HepG2 (cell line): ENCODE measurements at regions not wholly inside any gene's neighbourhood (a gene's known extent, or its start where the extent isn't known, plus 50 kb on each side); places are given as distances from the start of the nearest gene placed in this dataset.

Experiments used
- ATAC-seq: fragments of 200-7000 bp; cut with Tn5 transposase; 3 replicates; pipeline ENCODE4 v1.9.1; 2020; ENCODE audit warnings: mild to moderate bottlenecking, moderate library complexity
- BruUV-seq: library from RNA; stranded (reverse); fragments of 400-500 nt; replicated peaks from 2 replicates; lab custom pipeline; 2021; lab: Mats Ljungman, UMichigan
- CTCF ChIA-PET: fragments of 300-600 bp; formaldehyde crosslinking; extraction: SDS; loops from one replicate; lab custom pipeline; 2021; ENCODE audit warnings: low total read pairs, inconsistent platforms, low intra/inter-chr PET ratio; lab: Yijun Ruan, JAX
- POLR2A ChIA-PET: fragments of 350-600 bp; sonication (Branson Sonifier 250); formaldehyde crosslinking; loops from one replicate; lab custom pipeline; 2020; ENCODE audit warnings: antibody characterized with exemption, inconsistent platforms; lab: Yijun Ruan, JAX
- DNase-seq: peaks from one replicate; pipeline ENCODE4 v3.0.0-alpha.2; 2015; ENCODE audit warnings: low spot score
- FAIRE-seq: peaks from 3 replicates; lab custom pipeline; 2011; peaks lifted over from hg19 to GRCh38; lab: Jason Lieb, UNC
- H2AFZ ChIP-seq: one replicate; pipeline ENCODE4 v1.6.1; 2011; ENCODE audit warnings: low read length, inconsistent platforms
- H3K27ac ChIP-seq: fragments of 300-600 bp; 3 replicates; pipeline ENCODE4 v1.8.0; 2011; ENCODE audit warnings: mixed run types, mild to moderate bottlenecking, mixed read lengths, low read length, inconsistent platforms; ENCODE audit not compliant: insufficient read depth; ENCODE audit errors: extremely low read length
- H3K27me3 ChIP-seq, 2 experiments: fragments of 200-600 bp in 1 of 2; 2 replicates in 1 of 2; 3 replicates in 1 of 2; pipeline versions ENCODE4 v1.6.0 to v1.8.0; 2011; ENCODE audit warnings: low read length in 2 of 2, mild to moderate bottlenecking in 2 of 2, moderate library complexity in 2 of 2, inconsistent platforms in 1 of 2; ENCODE audit not compliant: insufficient read depth in 2 of 2, control insufficient read depth in 1 of 2
- H3K36me3 ChIP-seq, 2 experiments: fragments of 200-600 bp in 1 of 2; replicated peaks in 1 of 2; 2 replicates in 1 of 2; 3 replicates in 1 of 2; pipeline versions ENCODE4 v1.5.1 to v1.8.0; 2011; ENCODE audit warnings: low read length in 2 of 2, inconsistent platforms in 1 of 2; ENCODE audit not compliant: insufficient read depth in 2 of 2, control insufficient read depth in 1 of 2
- H3K4me1 ChIP-seq: 2 replicates; pipeline ENCODE4 v1.5.1; 2012; ENCODE audit warnings: low read length, inconsistent platforms; ENCODE audit not compliant: insufficient read depth
- H3K4me2 ChIP-seq: 2 replicates; pipeline ENCODE4 v1.6.0; 2011; ENCODE audit warnings: low read depth, low read length, inconsistent platforms
- H3K4me3 ChIP-seq, 3 experiments: fragments of 200-600 bp in 1 of 3; sonication (generic), shearing (Covaris generic) in 1 of 3; replicated peaks in 1 of 3; 2 replicates each; pipeline ENCODE4 v1.5.1; 2011 to 2016; ENCODE audit warnings: low read length in 3 of 3, inconsistent platforms in 2 of 3, low read depth in 2 of 3, mild to moderate bottlenecking in 2 of 3, control low read depth in 1 of 3, mixed read lengths in 1 of 3; ENCODE audit not compliant: insufficient read depth in 1 of 3
- H3K79me2 ChIP-seq: one replicate; pipeline ENCODE4 v1.6.1; 2011; ENCODE audit warnings: low read length, inconsistent platforms; ENCODE audit not compliant: insufficient read depth
- H3K9ac ChIP-seq: 2 replicates; pipeline ENCODE4 v1.6.0; 2011; ENCODE audit warnings: mild to moderate bottlenecking, low read depth, low read length, inconsistent platforms; ENCODE audit not compliant: insufficient read depth
- H3K9me3 ChIP-seq: 2 replicates; pipeline ENCODE4 v1.5.1; 2012; ENCODE audit warnings: mild to moderate bottlenecking, low read length
- H4K20me1 ChIP-seq: 2 replicates; pipeline ENCODE4 v1.6.0; 2011; ENCODE audit warnings: inconsistent platforms, mild to moderate bottlenecking, low read length, moderate library complexity; ENCODE audit not compliant: insufficient read depth
- SIX1 ChIP-seq: sonication (generic); formaldehyde crosslinking; IDR thresholded peaks from 2 replicates; pipeline ENCODE4 v1.4.0; 2020; ENCODE audit warnings: missing genetic modification reagents, borderline replicate concordance
- SUZ12 ChIP-seq: fragments of 150-350 bp; IDR thresholded peaks from 2 replicates; pipeline ENCODE4 v1.6.1; 2014; ENCODE audit warnings: low read depth, low read length
- ZNF143 ChIP-seq: sonication (generic); formaldehyde crosslinking; IDR thresholded peaks from 2 replicates; pipeline ENCODE4 v1.4.0; 2020; ENCODE audit warnings: missing genetic modification reagents
- WGBS: methylation state at CpG from one replicate; pipeline ENCODE4 v1.1.6; 2017; ENCODE audit warnings: low lambda C conversion rate; 5-methylcytosine and 5-hydroxymethylcytosine counted together
- in situ Hi-C: cut with HindIII; loops from 2 replicates; pipeline ENCODE4 v1.10.0; 2017; ENCODE audit warnings: low pct_unique_long_range_greater_than_20kb; ENCODE audit not compliant: extremely low pct_ligation_motif_present
- intact Hi-C: fragments of 100-400 bp; cut with micrococcal nuclease; formaldehyde crosslinking; loops from one replicate; pipeline ENCODE4 v1.10.0; 2022; ENCODE audit not compliant: unreplicated experiment
- TF ChIP-seq, protein P1 (sequence below): sonication (generic); formaldehyde crosslinking; IDR thresholded peaks from 2 replicates; pipeline ENCODE4 v1.4.0; 2020; ENCODE audit warnings: missing genetic modification reagents, borderline replicate concordance

GRCh38 chr3:34283751-34284150 lies 485.3 kb downstream of the PDCD6IP start (continued):
- TF ChIP-seq, protein P1, sequence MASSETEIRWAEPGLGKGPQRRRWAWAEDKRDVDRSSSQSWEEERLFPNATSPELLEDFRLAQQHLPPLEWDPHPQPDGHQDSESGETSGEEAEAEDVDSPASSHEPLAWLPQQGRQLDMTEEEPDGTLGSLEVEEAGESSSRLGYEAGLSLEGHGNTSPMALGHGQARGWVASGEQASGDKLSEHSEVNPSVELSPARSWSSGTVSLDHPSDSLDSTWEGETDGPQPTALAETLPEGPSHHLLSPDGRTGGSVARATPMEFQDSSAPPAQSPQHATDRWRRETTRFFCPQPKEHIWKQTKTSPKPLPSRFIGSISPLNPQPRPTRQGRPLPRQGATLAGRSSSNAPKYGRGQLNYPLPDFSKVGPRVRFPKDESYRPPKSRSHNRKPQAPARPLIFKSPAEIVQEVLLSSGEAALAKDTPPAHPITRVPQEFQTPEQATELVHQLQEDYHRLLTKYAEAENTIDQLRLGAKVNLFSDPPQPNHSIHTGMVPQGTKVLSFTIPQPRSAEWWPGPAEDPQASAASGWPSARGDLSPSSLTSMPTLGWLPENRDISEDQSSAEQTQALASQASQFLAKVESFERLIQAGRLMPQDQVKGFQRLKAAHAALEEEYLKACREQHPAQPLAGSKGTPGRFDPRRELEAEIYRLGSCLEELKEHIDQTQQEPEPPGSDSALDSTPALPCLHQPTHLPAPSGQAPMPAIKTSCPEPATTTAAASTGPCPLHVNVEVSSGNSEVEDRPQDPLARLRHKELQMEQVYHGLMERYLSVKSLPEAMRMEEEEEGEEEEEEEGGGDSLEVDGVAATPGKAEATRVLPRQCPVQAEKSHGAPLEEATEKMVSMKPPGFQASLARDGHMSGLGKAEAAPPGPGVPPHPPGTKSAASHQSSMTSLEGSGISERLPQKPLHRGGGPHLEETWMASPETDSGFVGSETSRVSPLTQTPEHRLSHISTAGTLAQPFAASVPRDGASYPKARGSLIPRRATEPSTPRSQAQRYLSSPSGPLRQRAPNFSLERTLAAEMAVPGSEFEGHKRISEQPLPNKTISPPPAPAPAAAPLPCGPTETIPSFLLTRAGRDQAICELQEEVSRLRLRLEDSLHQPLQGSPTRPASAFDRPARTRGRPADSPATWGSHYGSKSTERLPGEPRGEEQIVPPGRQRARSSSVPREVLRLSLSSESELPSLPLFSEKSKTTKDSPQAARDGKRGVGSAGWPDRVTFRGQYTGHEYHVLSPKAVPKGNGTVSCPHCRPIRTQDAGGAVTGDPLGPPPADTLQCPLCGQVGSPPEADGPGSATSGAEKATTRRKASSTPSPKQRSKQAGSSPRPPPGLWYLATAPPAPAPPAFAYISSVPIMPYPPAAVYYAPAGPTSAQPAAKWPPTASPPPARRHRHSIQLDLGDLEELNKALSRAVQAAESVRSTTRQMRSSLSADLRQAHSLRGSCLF (CRISPR knock-in tag): no peak
- no peak for TF ChIP-seq SIX1

DNA sequence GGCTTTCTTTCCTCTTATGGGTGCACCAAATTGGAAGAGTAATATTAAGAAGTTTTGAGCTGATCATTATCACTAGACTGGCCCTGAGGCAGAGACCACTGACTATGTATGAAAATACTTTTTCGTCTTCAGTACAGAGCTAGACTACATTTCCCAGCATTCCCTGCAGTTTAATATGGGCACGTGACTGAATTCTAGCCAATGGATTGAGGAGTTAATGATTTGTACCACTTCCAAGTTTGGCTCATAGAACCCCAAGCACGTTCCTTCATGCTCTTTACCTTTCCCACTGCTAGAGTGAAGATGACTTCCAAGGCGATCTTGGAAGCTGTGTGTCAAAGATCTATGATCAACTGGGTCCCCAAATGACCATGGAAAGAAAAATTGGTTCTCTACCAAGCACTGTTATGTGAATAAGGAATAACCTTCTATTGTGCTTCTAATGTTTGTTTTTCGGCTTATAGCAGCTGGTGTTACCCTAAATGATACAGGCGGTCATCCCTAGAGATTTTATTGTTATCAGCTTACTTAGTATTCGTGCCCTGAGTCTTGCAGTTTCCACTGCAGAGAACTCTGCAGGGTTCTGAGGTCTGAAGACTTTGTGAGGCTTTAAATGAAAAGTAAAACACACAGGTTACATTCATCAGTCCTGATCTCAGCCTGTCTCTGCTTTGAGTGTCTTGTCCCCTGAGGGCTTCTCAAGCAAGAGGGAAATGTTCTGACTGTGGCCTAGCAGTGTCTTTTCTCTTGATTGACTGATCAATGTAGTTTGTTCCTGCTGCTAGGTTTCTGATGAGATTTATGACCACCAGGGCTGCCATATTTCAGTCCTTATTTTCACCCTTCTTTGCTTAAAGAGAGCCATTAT lies 486.8 kb downstream of the PDCD6IP start:
- Histone ChIP-seq H3K27me3 (no peaks in the 10 kb centered on the region), H3K79me2 (no peaks in the 10 kb centered on the region), H3K4me1 (no peaks in the 10 kb centered on the region), H3K36me3 (no peaks in the 10 kb centered on the region), H3K9me3 (no peaks in the 10 kb centered on the region), H3K4me2 (no peak overlapping the region), H3K4me3 (no peak overlapping the region), H2AFZ (no peak overlapping the region), H3K9ac (no peak overlapping the region), H3K27ac (no peak overlapping the region), H4K20me1 (no peaks in the 10 kb centered on the region)
- no peak for TF ChIP-seq SUZ12
- TF ChIP-seq ZNF143: peak; percentile 54; the same call in 1 of the 2 replicates
- no TSS peak for BruUV-seq
- CTCF ChIA-PET: no interaction called here
- FAIRE-seq (no peak), ATAC-seq (no peak), DNase-seq (no peak)
- POLR2A ChIA-PET: no interaction called here
- in situ Hi-C loops: no loop called here
- 10% methylated on average over 7 of the region's 7 CpGs for WGBS
- intact Hi-C loops: no loop called here
